Right renal cortex interstitium (tissue), 3 donors: ENCODE measurements at regions not wholly inside any gene's neighbourhood (a gene's known extent, or its start where the extent isn't known, plus 50 kb on each side); places are given as distances from the start of the nearest gene placed in this dataset.

Experiments
- DNase-seq, 3 donors: peaks; one replicate each; pipeline ENCODE4 v3.0.0-alpha.2; 2013; ENCODE audit warnings: low read depth in 3 of 3, low spot score in 2 of 3

DNA sequence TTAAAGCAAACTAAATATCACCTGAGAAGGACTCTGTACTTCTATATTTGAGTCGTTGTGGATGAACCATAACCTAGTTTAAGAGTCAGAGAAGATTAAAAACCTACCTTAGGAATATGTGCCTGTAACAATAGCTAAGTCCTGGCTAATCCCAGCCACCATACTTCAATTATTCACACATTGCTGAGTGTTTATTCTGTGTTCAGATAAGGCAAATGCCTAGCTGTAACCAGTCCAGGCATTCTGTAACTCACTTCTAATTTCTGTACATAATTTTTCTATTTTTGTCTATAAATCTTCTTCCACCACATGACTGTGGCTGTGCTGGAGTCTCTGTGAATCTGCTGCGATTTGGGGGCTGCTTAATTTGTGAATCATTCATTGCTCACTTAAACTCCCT is 441.9 kb upstream of the ADAMTS5 start:
- DNase-seq, result no peak

DNA sequence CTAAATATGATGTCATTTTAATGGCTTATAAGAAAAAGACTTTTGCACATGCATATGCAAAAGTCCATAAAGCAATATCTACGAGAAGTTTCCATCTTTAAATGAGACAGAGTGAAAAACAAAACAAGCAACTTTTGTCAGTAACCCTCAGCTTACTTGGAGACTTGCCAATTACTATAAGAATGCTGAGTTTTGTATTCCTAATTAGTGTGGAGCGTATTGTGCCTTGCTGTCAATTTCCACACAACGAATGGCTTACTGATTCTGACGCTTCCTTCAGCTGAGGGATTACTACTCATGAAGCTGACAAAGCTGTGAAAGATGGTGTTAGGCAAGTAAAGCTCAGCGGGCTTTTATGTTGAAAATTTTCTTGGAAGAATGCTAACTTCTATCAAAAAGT is 440.4 kb upstream of the ADAMTS5 start:
- no peak for DNase-seq

DNA sequence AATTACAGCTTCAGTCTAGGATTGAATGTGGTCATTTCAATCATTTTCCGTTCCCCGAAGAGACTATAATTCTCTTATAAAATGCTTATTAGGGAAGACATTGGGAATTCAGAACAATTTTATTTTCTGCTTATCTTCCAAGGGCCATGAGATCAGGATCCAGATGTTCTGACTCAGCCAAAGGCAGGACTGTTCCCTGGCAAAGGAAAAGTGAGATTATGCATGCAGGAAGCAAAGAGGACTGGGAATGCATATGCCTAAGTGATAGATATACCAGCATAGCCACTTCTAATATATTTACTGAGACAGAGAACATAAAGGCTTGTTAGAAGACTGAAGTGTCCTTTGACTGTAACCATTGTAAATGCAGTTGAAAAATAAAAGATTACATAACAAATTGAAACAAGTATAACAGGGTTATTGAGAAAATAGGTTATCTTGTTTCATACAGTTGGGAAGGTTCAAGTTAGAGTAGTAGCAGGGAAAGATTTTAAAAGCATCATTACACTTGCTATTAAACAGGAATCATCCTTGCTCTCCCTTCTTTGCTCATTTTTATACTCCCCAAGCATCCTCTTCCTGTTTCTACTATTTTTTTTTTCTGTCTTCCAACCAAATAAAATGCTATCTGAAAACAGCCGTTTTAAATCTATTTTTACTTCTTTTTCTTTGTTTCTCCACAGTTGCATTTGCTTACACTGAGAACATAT is 439.6 kb upstream of the ADAMTS5 start:
- no peak for DNase-seq

DNA sequence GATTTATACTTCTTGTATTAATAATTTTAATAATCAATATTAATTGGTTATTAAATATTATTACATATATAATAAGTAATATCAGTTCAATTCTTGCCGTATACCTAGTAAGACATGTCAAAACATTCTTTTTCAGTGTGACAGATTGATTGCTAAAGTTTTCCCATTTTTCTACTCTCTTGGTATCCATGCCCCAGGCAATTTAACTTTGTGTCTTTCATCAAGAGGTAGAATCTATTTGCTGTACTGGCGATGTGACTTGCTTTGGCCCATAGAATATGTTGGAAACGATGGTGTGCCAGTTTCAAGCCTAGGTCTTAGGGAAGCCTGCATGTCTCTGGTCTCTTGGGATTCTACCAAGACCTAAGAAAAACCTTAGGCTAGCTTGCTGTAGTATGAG is 436.1 kb upstream of the ADAMTS5 start:
- no peak for DNase-seq

DNA sequence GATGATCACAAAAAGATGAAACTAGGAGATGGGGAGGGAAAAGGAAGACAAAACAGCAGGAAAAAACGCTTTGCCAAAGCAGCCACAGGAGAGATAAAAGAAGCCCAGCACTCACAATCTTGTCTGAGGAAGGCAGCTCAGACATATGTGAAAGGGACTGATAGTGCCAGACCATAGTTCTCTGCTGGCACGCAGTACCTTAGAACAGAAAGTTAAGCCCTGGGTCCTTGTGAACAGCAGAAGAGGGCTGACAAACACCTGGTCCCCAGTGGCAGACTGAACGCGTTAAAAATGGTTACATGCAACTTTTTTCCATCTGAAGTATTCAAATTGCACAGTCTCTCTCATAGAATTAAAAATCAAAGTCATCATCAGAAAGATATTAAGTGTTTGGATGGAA is 433.2 kb upstream of the ADAMTS5 start:
- DNase-seq, result no peak

DNA sequence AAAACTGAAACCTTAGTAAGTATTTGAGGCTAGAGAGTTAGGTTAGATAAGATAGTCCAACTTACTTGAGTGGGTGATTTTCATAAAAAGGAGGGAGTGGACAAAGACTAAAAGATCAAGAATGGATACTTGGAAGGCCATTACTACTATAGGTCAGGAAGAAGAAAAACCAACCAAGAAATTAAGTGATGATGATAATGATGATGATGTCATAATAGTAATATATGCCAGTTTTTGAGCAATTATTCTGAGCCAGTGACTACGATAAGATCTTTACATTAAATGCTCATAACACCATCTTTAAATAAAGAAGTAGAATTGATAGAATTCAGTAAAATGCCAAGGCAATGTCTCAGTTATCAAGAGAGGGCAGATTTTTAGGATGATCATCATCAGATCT is 430.7 kb upstream of the ADAMTS5 start:
- DNase-seq, result no peak

DNA sequence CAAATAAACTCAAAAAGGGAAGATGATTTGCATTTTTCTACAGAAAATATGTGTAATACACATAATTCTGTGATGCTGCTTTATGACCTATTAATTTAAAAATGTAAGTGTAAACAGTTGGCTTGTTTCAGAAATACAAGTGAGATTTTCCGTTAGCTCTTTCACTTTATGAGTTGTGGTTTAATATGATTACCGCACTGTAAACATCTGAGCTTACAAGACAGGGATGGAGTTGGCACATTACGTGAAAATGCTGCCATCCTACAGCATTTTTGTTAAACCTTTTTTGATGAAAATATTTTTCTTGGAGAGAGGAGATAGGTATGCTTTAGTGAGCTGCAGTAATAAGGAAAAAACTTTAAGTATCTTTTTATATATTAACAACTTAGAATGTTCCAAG is 426.8 kb upstream of the ADAMTS5 start:
- no peak for DNase-seq

DNA sequence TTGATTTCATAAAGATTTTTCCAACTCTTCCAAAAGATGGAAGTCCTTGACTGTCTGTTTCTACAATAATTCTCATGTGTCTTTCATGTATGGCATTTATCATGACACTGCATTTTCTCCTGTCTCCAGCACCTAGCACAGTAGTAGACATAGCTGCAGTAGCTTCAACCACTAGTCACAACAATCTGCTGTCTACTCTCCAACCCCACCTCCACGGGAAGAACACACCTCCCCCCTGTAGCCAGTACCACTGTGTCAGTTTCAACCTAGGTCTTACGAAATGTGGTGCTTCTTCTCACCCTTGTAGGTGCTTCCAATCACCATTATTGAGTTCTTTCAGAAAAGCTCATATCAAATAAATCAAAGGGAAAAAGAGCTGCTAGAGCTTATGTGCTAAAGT is 425.1 kb upstream of the ADAMTS5 start:
- no peak for DNase-seq

DNA sequence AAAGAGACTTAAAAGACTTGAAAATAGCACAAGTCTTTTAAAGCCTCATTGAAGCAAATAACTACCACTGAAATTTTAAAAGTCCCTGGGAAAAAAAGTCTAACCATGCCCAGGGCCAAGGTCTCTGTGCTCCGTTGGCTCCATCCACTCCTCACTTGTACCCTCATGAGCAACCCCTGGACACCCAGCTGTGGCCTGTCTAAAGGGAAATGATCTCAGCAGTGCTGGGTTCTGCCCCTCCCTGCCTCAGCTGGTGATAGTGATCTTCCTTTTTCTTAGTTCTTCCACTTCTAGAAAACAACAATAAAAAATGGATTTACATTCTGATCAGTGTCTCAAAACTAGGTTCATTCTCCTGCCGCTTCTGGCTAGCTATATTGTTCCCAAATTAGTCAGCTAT is 423.5 kb upstream of the ADAMTS5 start:
- DNase-seq, result no peak

DNA sequence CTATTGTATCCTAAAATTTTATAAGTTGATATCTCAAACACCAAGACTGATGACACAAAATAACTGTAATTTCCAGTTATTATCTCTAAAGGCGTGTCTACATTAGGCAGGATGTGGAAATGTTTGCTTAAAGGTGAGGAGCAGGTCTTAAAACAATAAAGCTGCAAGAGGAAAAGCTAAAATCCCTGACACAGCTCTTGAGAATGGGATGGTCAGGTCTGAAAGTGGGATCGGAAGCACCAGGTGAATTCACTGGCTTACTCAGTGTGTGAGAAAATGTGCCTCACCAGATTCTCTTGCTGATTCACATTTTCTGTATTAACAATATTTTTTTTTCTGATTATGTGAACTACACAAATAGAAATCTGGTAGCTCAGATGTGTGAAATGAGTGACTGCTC is 421.9 kb upstream of the ADAMTS5 start:
- no peak for DNase-seq

DNA sequence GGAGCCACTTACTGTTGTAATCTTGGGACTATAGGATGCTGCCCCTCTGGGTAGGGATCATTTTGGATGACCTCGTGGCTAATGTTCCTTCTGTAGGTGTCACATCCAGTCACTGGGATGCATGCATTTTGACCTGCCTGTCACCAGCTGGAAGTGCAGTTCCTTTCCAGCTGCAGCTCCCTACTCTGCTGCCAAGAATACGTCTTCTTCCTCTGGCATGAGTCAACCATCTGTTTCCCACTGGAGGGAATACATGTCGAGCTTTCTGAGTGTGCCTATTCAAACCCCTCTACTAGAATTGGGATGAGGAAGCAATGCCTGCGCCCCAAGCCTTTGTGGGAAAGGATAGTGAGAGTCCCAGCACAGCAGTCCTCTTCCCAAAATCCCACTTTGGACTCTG is 415.5 kb upstream of the ADAMTS5 start:
- DNase-seq, result no peak

DNA sequence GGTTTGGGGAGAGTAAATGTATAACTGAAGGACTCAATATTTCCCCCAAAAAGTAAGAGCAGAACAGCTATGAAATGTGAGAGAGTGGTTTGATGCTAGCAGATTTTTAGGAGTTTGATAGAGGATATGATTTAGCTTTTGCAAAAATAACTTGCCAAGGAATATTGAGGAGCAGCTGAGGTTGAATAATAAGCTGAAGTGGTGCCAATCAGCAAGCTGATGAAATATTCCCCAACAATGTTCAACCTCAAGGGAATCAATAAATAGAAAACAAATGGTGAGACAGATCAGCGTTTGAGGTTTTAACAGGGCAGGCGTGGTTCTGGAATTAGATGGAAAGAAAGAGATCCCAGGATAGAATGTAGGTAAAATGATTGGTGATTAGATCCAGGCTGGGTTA is 413.4 kb upstream of the ADAMTS5 start:
- DNase-seq, result no peak

DNA sequence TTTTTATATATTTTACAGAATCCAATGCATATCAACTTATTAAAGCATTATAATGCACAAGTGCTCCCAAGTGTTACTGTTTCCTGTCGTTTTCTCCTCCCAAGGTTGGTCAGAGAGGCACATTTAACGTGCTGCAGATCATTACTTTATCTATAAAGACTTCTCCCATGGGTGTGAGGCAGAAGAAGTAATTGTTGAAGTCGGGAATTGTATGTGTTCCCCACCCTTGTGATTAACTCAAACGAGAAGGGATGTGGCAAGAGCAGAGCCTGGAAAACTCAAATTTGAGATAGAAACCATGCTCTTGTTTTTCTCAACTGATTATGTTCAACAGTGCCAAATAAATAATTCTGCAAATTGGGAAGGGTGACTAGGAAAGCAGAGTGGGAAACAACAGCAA is 412.5 kb upstream of the ADAMTS5 start:
- DNase-seq, result no peak

DNA sequence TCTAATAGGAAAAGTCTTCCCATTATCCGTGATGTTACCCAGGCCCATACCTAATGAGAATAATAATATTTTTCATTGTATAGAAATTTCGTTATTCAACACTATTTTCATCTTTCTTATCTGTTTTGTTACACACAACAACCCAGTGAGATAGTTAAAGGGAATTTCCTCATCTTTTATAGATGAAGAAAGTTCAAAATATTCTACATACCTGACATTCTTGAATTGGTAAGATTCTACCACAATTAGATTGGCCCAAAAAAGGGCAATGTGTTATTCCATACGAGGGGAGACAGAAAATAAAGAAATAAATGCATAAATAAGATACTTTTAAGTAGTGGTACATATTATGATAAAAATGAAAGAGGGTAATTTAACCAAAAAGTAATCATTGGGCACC is 405.5 kb upstream of the ADAMTS5 start:
- no peak for DNase-seq

DNA sequence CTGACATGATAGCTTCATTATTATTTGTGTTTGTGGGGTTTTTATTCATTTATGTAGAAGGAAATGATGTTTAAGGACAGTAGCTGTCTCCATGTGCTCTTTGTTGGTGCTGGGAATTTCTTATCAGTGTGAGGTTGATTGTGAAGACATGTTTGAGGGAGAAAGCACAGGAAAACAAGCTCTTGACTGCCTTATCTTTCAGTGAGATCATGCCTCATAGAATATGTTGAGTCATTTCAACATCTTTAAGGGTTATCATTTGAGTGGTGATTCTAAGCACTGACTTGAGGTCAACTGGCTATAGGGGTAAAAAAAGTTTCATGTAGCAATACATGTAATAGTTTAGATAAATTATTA is 405.1 kb upstream of the ADAMTS5 start:
- no peak for DNase-seq

DNA sequence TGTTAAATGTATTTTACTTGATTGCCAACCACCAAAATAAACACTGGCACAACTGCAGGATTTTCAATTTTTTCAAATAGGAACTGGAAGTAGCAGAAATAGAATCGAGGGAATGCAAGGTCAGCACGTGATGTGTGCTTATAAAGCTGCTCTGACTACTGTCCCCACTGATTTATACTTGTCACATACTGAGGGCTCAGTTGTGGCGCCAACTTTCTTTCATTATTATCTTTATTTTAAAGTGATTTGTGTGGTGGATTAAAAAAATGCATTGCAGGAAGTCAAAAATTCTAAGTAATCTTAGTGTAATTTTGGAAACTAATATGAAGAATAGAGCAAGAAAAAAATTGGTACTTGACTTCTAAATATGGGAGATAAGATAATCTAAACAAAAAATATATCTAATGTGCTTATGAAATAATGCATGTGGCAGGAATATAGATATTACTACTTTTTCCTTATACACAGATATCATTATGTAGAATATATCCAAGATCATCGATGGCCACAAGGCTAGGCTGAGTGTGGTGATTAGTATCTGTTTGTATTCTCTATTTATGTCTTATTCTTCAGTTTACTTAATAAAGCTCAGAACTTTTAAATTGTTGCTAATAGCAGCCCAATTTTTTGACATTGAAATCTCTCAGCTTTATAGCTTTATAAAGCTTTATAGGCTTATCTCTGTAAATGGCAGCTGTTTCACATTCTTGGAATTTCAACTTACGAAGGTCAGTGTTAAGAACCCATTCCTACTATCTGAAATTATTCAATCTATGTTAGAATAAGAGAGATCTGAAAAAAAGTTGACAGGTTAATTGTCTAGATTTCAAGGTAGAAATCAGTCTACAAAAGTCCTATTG is 404.5 kb upstream of the ADAMTS5 start:
- DNase-seq, result peak in 1 of 3 donors; percentile 7

DNA sequence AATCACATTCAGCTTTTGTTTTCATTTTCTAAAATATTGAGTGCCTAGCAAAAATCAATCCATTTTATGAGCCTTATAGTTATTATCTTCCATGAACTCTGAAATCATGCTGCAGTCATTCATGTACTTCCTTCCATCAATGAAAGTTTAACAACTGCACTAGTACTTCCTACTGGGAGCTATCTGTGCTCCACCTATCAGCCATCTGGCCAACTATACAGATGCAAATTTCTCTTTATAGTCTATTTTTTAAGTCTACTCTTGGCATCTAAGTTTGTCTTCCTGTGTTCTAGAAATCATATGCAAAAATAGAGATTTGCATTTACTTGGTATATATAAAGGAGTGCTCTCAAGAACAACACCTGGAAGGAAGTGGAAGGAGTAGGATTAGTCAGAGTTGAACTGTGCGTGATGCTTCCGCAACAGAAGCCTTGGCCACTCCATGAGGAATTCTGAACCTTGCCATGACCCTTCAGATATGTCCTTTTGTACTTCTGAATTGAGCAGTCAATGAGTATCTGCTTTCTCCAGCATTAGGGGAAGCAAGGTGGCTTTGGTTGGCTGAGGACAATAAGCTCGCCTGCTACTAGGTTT is 403.2 kb upstream of the ADAMTS5 start:
- DNase-seq, result no peak

DNA sequence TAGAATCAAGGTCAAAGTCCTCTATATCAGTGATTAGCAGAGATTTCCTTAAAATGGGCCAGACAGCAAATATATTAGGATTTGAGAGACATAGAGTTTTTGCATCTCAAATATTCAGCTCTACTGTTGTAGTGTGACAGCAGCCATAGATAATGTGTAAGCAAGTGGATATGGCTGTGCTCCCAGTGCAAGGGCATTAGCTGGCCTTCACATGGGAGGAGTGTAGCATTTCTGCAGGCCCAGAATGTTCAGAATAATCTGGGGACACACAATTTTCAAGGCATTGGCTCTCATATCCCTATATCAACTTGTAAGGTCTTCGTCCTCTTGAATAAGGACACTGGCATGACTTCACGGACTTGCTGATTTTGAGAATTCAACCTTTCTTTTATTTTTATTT is 402.3 kb upstream of the ADAMTS5 start:
- no peak for DNase-seq

DNA sequence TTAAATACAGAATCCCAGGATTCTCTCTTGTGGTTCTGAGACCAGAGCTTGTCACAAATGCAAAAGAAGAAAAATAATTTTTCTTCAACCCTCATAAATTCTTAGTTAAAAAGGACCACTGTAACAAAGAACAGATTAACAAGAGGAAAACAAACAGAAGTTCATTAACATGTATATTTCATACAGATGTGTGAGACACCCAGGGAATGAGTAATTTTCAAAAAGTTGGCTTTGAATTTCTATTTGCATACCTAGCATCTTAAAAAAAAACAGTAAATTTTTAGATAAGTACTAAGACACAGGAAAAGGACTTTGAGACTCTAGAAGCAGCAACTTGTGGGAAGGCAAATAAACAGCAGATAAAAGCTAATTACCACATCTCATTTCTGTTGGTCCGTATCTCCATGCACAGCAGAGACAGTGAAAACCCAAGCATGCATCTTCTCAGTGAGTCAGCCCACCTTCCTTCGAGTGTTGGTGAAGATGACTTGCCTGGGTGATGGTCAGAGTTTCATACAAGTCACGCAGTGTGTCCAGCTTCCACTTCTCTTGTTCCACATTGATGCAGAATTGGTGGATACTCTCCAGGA is 399.9 kb upstream of the ADAMTS5 start:
- DNase-seq, result no peak

DNA sequence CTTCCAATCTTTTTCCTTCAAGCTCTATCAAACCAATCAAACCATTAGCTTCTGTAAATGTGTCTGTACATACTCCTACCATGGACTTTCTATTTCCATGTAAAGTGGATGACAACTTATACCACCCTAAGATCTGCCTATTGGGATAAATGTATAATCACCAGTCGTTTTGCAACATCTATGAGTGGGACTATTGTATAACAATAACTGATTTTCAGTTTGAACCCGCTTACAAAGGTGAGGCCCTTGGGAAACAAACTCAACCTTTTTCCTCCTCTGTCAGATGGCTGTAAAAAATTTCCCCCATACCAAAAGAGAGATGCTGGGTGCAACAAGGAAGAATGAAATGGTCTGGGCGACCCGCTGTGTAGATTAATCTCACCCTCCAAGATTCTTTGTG is 399.1 kb upstream of the ADAMTS5 start:
- no peak for DNase-seq

DNA sequence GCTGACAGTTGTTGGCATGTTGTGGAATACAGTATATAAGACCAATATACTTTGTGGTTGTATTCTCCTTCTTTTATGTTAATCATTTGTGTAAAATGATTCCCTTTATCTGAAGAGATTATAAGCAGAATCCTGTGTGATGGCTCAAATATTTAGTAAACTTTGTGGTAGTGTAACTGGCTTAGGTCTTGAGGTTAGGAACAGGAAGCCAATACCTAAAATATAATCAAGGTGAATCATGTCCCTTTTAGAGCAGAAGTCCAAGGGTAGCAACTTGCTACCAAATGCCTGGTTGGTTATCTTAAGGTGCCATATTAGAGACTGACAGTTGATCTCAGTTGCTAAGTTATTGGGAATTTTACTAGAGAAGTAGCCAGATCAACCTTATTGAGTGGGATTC is 398.5 kb upstream of the ADAMTS5 start:
- DNase-seq, result no peak
